PC-9 (cell line): ENCODE measurements at regions not wholly inside any gene's neighbourhood (a gene's known extent, or its start where the extent isn't known, plus 50 kb on each side); places are given as distances from the start of the nearest gene placed in this dataset.

Experiments used
- CTCF ChIP-seq: fragments of 200-600 bp; sonication (generic); conservative IDR thresholded peaks from 2 replicates; pipeline ENCODE4 v1.6.1; 2017; ENCODE audit warnings: mixed run types, antibody characterized with exemption, mild to moderate bottlenecking, moderate library complexity
- EZH2 ChIP-seq: fragments of 200-600 bp; sonication (generic); IDR thresholded peaks from 2 replicates; pipeline ENCODE4 v1.8.0; 2017; ENCODE audit warnings: antibody characterized with exemption, low read depth

DNA sequence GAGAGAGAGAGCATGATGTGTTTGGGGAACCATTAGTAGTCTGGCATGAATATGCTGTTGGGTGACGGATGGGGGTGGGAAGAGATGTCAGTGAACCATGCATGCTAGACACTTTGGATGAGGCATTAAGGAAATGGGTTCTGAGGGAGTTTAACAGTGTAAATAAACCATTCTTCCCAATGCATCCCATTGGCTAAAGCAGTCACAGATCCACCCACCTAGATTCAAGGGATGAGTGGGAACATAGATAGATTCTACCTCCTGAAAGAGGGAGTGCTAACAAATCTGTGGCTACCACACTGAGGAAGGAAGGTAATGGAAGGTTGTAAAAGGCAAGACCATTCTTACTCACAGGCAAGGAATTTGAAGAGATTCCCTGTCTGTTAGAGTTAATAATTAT lies 129.8 kb upstream of the CACNA1E start:
- TF ChIP-seq CTCF: no peak
- TF ChIP-seq EZH2: no peak
